ENCODE measurements at regions not wholly inside any gene's neighbourhood (a gene's known extent, or its start where the extent isn't known, plus 50 kb on each side); places are given as distances from the start of the nearest gene placed in this dataset.

GRCh38 chr2:216296856-216297255 is 75.4 kb downstream of the MARCHF4 start:
- Histone ChIP-seq H4K20me1 (ENCODE audit: control insufficient read depth, insufficient read depth, low read depth, low read length) (no peaks in the 10 kb centered on the region), H3K4me3 (ENCODE audit: low read length) (no peak overlapping the region), H3K27ac (ENCODE audit: low read depth, low read length) (no peak overlapping the region), H3K9me3 (ENCODE audit: control insufficient read depth, insufficient read depth, low read length) (no peaks in the 10 kb centered on the region), H3K27me3 (ENCODE audit: control insufficient read depth, low read length) (peaks cover 5% of the 10 kb centered on the region; the same call in 1 of the 2 replicates), H3K4me1 (ENCODE audit: control insufficient read depth, low read length) (no peaks in the 10 kb centered on the region), H3K9me2 (replicated peaks; ENCODE audit: control insufficient read depth, low read length) (no peaks in the 10 kb centered on the region), H3K36me3 (ENCODE audit: control insufficient read depth, low read length) (no peaks in the 10 kb centered on the region), H3K4me2 (ENCODE audit: low read length) (no peak overlapping the region), H3K79me2 (ENCODE audit: control insufficient read depth, low read length) (no peaks in the 10 kb centered on the region), H3F3A (ENCODE audit: control insufficient read depth, insufficient read depth) (no peaks in the 10 kb centered on the region)
- TF ChIP-seq, protein P1, sequence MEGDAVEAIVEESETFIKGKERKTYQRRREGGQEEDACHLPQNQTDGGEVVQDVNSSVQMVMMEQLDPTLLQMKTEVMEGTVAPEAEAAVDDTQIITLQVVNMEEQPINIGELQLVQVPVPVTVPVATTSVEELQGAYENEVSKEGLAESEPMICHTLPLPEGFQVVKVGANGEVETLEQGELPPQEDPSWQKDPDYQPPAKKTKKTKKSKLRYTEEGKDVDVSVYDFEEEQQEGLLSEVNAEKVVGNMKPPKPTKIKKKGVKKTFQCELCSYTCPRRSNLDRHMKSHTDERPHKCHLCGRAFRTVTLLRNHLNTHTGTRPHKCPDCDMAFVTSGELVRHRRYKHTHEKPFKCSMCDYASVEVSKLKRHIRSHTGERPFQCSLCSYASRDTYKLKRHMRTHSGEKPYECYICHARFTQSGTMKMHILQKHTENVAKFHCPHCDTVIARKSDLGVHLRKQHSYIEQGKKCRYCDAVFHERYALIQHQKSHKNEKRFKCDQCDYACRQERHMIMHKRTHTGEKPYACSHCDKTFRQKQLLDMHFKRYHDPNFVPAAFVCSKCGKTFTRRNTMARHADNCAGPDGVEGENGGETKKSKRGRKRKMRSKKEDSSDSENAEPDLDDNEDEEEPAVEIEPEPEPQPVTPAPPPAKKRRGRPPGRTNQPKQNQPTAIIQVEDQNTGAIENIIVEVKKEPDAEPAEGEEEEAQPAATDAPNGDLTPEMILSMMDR (IDR thresholded peaks at IDR 0.05; ENCODE audit: low read depth, low read length, poor library complexity, severe bottlenecking) = no peak
- no peak for TF ChIP-seq EZH2phosphoT487 (IDR thresholded peaks at IDR 0.05; ENCODE audit: borderline replicate concordance, low read length)

- H3K4me2 ChIP-seq (ENCODE audit: low read length) = no peak overlapping the region
- no peak overlapping the region for H3K27ac ChIP-seq (ENCODE audit: low read depth, low read length)
- H3K4me1 ChIP-seq (ENCODE audit: control insufficient read depth, low read length) = no peaks in the 10 kb centered on the region
- H3K9me2 ChIP-seq (replicated peaks; ENCODE audit: control insufficient read depth, low read length) = no peaks in the 10 kb centered on the region
- no peaks in the 10 kb centered on the region for H4K20me1 ChIP-seq (ENCODE audit: control insufficient read depth, insufficient read depth, low read depth, low read length)
- no peaks in the 10 kb centered on the region for H3K36me3 ChIP-seq (ENCODE audit: control insufficient read depth, low read length)
- H3K9me3 ChIP-seq (ENCODE audit: control insufficient read depth, insufficient read depth, low read length) = no peaks in the 10 kb centered on the region
- no peaks in the 10 kb centered on the region for H3F3A ChIP-seq (ENCODE audit: control insufficient read depth, insufficient read depth)
- no peak overlapping the region for H3K4me3 ChIP-seq (ENCODE audit: low read length)
- H3K27me3 ChIP-seq (ENCODE audit: control insufficient read depth, low read length) = peaks cover 12% of the 10 kb centered on the region; the same call in 1 of the 2 replicates
- TF ChIP-seq, protein P1 (IDR thresholded peaks at IDR 0.05; ENCODE audit: low read depth, low read length, poor library complexity, severe bottlenecking) = no peak
- TF ChIP-seq EZH2phosphoT487 (IDR thresholded peaks at IDR 0.05; ENCODE audit: borderline replicate concordance, low read length) = no peak
- H3K79me2 ChIP-seq (ENCODE audit: control insufficient read depth, low read length) = no peaks in the 10 kb centered on the region
These were observed 78.0 kb downstream of the MARCHF4 start for GRCh38 chr2:216294305-216294704.

DNA sequence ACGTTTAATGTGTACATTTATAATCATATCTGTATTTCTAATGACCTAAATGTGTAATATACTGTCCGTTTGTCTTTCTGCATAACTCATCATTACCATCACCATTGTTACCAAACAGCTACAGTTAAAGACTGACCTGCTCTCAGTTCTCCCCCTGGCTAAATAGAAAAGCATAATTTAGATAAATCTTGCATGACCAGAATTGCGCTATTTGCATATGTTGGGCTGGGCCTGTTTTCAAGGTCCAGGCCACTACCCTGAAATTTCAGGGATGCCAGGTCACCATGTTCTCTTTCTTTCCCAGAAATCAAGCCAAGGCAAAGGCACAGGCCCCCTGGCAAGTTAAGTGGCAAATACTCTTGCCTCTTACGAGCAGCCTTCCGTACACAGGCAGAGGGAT is 78.4 kb downstream of the MARCHF4 start:
- Histone ChIP-seq H4K20me1 (ENCODE audit: control insufficient read depth, insufficient read depth, low read depth, low read length) (no peaks in the 10 kb centered on the region), H3K4me1 (ENCODE audit: control insufficient read depth, low read length) (no peaks in the 10 kb centered on the region), H3K27ac (ENCODE audit: low read depth, low read length) (no peak overlapping the region), H3K79me2 (ENCODE audit: control insufficient read depth, low read length) (no peaks in the 10 kb centered on the region), H3K9me2 (replicated peaks; ENCODE audit: control insufficient read depth, low read length) (no peaks in the 10 kb centered on the region), H3K36me3 (ENCODE audit: control insufficient read depth, low read length) (no peaks in the 10 kb centered on the region), H3K9me3 (ENCODE audit: control insufficient read depth, insufficient read depth, low read length) (no peaks in the 10 kb centered on the region), H3K4me3 (ENCODE audit: low read length) (no peak overlapping the region), H3K27me3 (ENCODE audit: control insufficient read depth, low read length) (peaks cover 12% of the 10 kb centered on the region; the same call in 1 of the 2 replicates), H3F3A (ENCODE audit: control insufficient read depth, insufficient read depth) (no peaks in the 10 kb centered on the region), H3K4me2 (ENCODE audit: low read length) (no peak overlapping the region)
- no peak for TF ChIP-seq EZH2phosphoT487 (IDR thresholded peaks at IDR 0.05; ENCODE audit: borderline replicate concordance, low read length)
- TF ChIP-seq, protein P1 (IDR thresholded peaks at IDR 0.05; ENCODE audit: low read depth, low read length, poor library complexity, severe bottlenecking) = no peak
